Lung (tissue), 12 donors: ENCODE measurements at regions not wholly inside any gene's neighbourhood (a gene's known extent, or its start where the extent isn't known, plus 50 kb on each side); places are given as distances from the start of the nearest gene placed in this dataset. TPM values are rescaled to one million over a fixed set of nuclear protein-coding genes. Genes with fewer than 3 reads are reported as not detected.
A peak's percentile ranks its signal among the peaks of the same experiment; 100 is the strongest.

Experiments used
- ATAC-seq: fragments of 200-7000 bp; cut with Tn5 transposase; one replicate; pipeline ENCODE4 v1.9.1; 2020; ENCODE audit warnings: moderate number of reproducible peaks; ENCODE audit not compliant: insufficient read depth, low FRiP score
- DNase-seq, 3 donors: peaks; one replicate each; pipeline ENCODE4 v3.0.0-alpha.2; 2013 to 2017
- H3K27ac ChIP-seq, 2 donors: one replicate each; pipeline ENCODE4 v1.5.1; 2013; ENCODE audit warnings: mild to moderate bottlenecking in 2 of 2, moderate library complexity in 2 of 2, control low read depth in 1 of 2, inconsistent platforms in 1 of 2, low read depth in 1 of 2, low read length in 1 of 2
- H3K27me3 ChIP-seq, 3 donors: one replicate each; pipeline ENCODE4 v1.5.1; 2013; ENCODE audit warnings: low read length in 2 of 3; ENCODE audit not compliant: control insufficient read depth in 3 of 3, insufficient read depth in 3 of 3
- H3K36me3 ChIP-seq, 4 donors: one replicate each; pipeline ENCODE4 v1.5.1; 2013; ENCODE audit warnings: low read length in 4 of 4, mild to moderate bottlenecking in 1 of 4, moderate library complexity in 1 of 4; ENCODE audit not compliant: control insufficient read depth in 4 of 4, insufficient read depth in 4 of 4
- H3K4me1 ChIP-seq, 5 donors: one replicate each; pipeline ENCODE4 v1.5.1; 2013; ENCODE audit warnings: low read length in 5 of 5, mild to moderate bottlenecking in 2 of 5, moderate library complexity in 1 of 5; ENCODE audit not compliant: control insufficient read depth in 5 of 5, insufficient read depth in 5 of 5
- H3K4me3 ChIP-seq: one replicate; pipeline ENCODE4 v1.5.1; 2013; ENCODE audit warnings: mild to moderate bottlenecking, control low read depth, moderate library complexity
- H3K9ac ChIP-seq, 2 donors: one replicate each; pipeline ENCODE4 v1.5.1; 2013; ENCODE audit warnings: low read length in 2 of 2, control low read depth in 1 of 2; ENCODE audit not compliant: insufficient read depth in 1 of 2
- H3K9me3 ChIP-seq, 4 donors: one replicate each; pipeline ENCODE4 v1.5.1; 2013; ENCODE audit warnings: low read length in 3 of 4, mild to moderate bottlenecking in 1 of 4, moderate library complexity in 1 of 4; ENCODE audit not compliant: control insufficient read depth in 4 of 4, insufficient read depth in 3 of 4
- WGBS, 2 donors: extraction: QIAGEN DNeasy Blood & Tissue Kit; methylation state at CpG; one replicate each; pipeline ENCODE4 v1.1.7; 2013; 5-methylcytosine and 5-hydroxymethylcytosine counted together
- small RNA-seq: library from RNA; depleted of rRNA; stranded (forward); fragments of <200 nt; gene quantifications from one replicate; pipeline ENCODE3, GENCODE V24; 2014; ENCODE audit warnings: low replicate concordance
- TF ChIP-seq, protein P1 (sequence below): IDR thresholded peaks from 2 replicates; pipeline ENCODE4 v1.5.1; 2012; ENCODE audit warnings: mild to moderate bottlenecking; ENCODE audit errors: control extremely low read depth, extremely low read depth
- donor health status: control.
- donor health status: control.
- donor health status: Bipolar disorder and iron deficiency.
- donor health status: healthy.
- donor health status: DM: yes; HTN: yes; CAD: no.

DNA sequence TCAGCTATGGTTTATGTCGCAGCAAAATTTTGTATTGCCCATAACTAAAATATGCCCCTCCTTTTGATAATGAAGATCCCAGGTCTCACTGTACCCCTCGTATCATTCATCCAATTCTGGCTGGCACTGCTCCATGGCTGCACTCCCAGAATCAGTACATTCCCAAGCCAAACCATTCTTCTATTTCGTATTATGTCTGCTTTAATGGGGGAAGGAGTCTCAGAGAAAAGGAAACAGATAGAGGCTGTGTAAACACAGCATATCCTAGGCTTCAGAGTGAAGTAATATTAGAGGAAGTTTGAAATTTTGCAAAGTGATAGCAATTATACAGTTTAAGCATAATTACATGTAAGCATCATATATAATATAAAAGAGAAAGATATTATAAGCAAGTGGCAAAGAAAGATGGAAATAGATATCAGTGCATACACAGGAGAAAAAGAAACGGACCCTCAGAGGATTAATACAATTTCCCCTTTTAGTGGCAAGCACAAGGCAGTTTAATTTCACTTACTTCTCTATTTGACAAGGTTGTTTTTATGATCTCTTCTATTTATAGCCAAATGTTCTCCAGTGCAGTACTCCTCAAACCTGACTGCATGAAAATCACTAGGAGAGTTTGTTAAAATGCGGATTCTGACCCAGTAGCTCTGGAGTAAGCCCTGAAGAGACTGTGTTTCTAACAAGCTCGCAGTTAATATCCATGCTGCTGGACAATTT, 56.5 kb upstream of the TENT5A start:
- no peaks in the 10 kb centered on the region for H3K9me3 ChIP-seq
- 13 to 23% methylated on average over 6 of the region's 6 CpGs for WGBS, 2 donors
- DNase-seq (peak; percentile 50 to 61 (median 58)), ATAC-seq (no peak)
- no peak overlapping the region for H3K27ac ChIP-seq
- H3K4me1 ChIP-seq, result peaks cover 0 to 9% (median 4%) of the 10 kb centered on the region in 5 donors
- H3K36me3 ChIP-seq, result no peaks in the 10 kb centered on the region
- H3K27me3 ChIP-seq, result no peaks in the 10 kb centered on the region
- H3K9ac ChIP-seq, result peak overlapping the region in 1 of 2 donors; percentile 44
- TF ChIP-seq, protein P1, sequence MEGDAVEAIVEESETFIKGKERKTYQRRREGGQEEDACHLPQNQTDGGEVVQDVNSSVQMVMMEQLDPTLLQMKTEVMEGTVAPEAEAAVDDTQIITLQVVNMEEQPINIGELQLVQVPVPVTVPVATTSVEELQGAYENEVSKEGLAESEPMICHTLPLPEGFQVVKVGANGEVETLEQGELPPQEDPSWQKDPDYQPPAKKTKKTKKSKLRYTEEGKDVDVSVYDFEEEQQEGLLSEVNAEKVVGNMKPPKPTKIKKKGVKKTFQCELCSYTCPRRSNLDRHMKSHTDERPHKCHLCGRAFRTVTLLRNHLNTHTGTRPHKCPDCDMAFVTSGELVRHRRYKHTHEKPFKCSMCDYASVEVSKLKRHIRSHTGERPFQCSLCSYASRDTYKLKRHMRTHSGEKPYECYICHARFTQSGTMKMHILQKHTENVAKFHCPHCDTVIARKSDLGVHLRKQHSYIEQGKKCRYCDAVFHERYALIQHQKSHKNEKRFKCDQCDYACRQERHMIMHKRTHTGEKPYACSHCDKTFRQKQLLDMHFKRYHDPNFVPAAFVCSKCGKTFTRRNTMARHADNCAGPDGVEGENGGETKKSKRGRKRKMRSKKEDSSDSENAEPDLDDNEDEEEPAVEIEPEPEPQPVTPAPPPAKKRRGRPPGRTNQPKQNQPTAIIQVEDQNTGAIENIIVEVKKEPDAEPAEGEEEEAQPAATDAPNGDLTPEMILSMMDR, result no peak
- no peak overlapping the region for H3K4me3 ChIP-seq

- Histone ChIP-seq H3K27me3 (no peaks in the 10 kb centered on the region), H3K4me3 (no peak overlapping the region), H3K27ac (no peak overlapping the region), H3K4me1 (peaks cover 0 to 9% (median 4%) of the 10 kb centered on the region in 5 donors), H3K36me3 (no peaks in the 10 kb centered on the region), H3K9ac (no peak overlapping the region), H3K9me3 (no peaks in the 10 kb centered on the region)
- no peak for DNase-seq
- no peak for ATAC-seq
- TF ChIP-seq, protein P1, result no peak
- 89 to 95% methylated on average over 8 of the region's 8 CpGs for WGBS, 2 donors
These were observed 54.5 kb upstream of the TENT5A start for GRCh38 chr6:81806793-81807565.

- Histone ChIP-seq H3K4me1 (no peaks in the 10 kb centered on the region), H3K36me3 (no peaks in the 10 kb centered on the region), H3K27ac (no peak overlapping the region), H3K9ac (no peak overlapping the region), H3K27me3 (no peaks in the 10 kb centered on the region), H3K4me3 (no peak overlapping the region), H3K9me3 (no peaks in the 10 kb centered on the region)
- DNase-seq (no peak), ATAC-seq (no peak)
- WGBS, 2 donors, result 74 to 97% methylated on average over 4 of the region's 4 CpGs
- TF ChIP-seq, protein P1, result no peak
These were observed 49.9 kb upstream of the TENT5A start for GRCh38 chr6:81802356-81802755.

Small RNA genes in the stretch of these regions (small RNA-seq; reads per million reads assigned to genes)
- not detected for gene AL360157.1
